IMR-90 (cell line): ENCODE measurements at regions not wholly inside any gene's neighbourhood (a gene's known extent, or its start where the extent isn't known, plus 50 kb on each side); places are given as distances from the start of the nearest gene placed in this dataset.

ENCODE experiments used
- ATAC-seq: fragments of 200-7000 bp; cut with Tn5 transposase; 2 replicates; pipeline ENCODE4 v1.9.1; 2020; ENCODE audit warnings: low read depth, mild to moderate bottlenecking, moderate library complexity
- BruUV-seq: library from RNA; stranded (reverse); fragments of 400-500 nt; replicated peaks from 2 replicates; lab custom pipeline; 2021; lab: Mats Ljungman, UMichigan
- CTCF ChIA-PET: fragments of 300-600 bp; formaldehyde crosslinking; extraction: SDS; loops from one replicate; lab custom pipeline; 2021; ENCODE audit warnings: antibody characterized with exemption; lab: Yijun Ruan, JAX
- POLR2A ChIA-PET: fragments of 300-600 bp; sonication (Branson Sonifier 250); formaldehyde crosslinking; loops from one replicate; lab custom pipeline; 2022; ENCODE audit warnings: antibody characterized with exemption; ENCODE audit not compliant: unreplicated experiment; lab: Charles Lee
- DNase-seq: peaks from one replicate; pipeline ENCODE4 v3.0.0; 2013
- H2AFZ ChIP-seq: replicated peaks from 2 replicates; pipeline ENCODE3; 2013; ENCODE audit warnings: low read length, mild to moderate bottlenecking; ENCODE audit not compliant: poor library complexity
- H2AK5ac ChIP-seq: 2 replicates; pipeline ENCODE4 v1.6.1; 2013; ENCODE audit warnings: low read depth, low read length, inconsistent platforms
- H2AK9ac ChIP-seq: replicated peaks from 2 replicates; pipeline ENCODE3; 2013; ENCODE audit warnings: mild to moderate bottlenecking, low read depth, low read length, moderate library complexity; ENCODE audit not compliant: poor library complexity
- H2BK120ac ChIP-seq: 2 replicates; pipeline ENCODE4 v1.6.1; 2013; ENCODE audit warnings: low read depth, low read length, inconsistent platforms
- H2BK15ac ChIP-seq: 3 replicates; pipeline ENCODE4 v1.6.1; 2013; ENCODE audit warnings: low read depth, low read length, inconsistent platforms
- H2BK20ac ChIP-seq: 2 replicates; pipeline ENCODE4 v1.6.1; 2013; ENCODE audit warnings: low read depth, mild to moderate bottlenecking, inconsistent platforms, low read length, moderate library complexity
- H2BK5ac ChIP-seq: 2 replicates; pipeline ENCODE4 v1.6.1; 2013; ENCODE audit warnings: mild to moderate bottlenecking, low read depth, low read length, inconsistent platforms; ENCODE audit not compliant: poor library complexity, severe bottlenecking
- H3K14ac ChIP-seq: replicated peaks from 2 replicates; pipeline ENCODE4 v1.6.1; 2013; ENCODE audit warnings: low read depth, low read length, inconsistent platforms
- H3K18ac ChIP-seq: 2 replicates; pipeline ENCODE4 v1.6.1; 2013; ENCODE audit warnings: low read depth, low read length, control low read depth
- H3K23ac ChIP-seq: 2 replicates; pipeline ENCODE4 v1.6.1; 2013; ENCODE audit warnings: low read depth, low read length, inconsistent platforms
- H3K27ac ChIP-seq: 2 replicates; pipeline ENCODE4 v1.5.1; 2013; ENCODE audit warnings: mild to moderate bottlenecking, control low read depth, low read length; ENCODE audit not compliant: insufficient read depth
- H3K27me3 ChIP-seq: 2 replicates; pipeline ENCODE4 v1.6.1; 2013; ENCODE audit warnings: low read length; ENCODE audit not compliant: control insufficient read depth, insufficient read depth
- H3K36me3 ChIP-seq: 2 replicates; pipeline ENCODE4 v1.6.1; 2013; ENCODE audit warnings: low read length, mixed read lengths; ENCODE audit not compliant: control insufficient read depth, insufficient read depth
- H3K4ac ChIP-seq: 2 replicates; pipeline ENCODE4 v1.6.1; 2013; ENCODE audit warnings: low read depth, low read length, inconsistent platforms
- H3K4me1 ChIP-seq: 2 replicates; pipeline ENCODE4 v1.6.1; 2013; ENCODE audit warnings: low read length, mixed read lengths; ENCODE audit not compliant: control insufficient read depth, insufficient read depth
- H3K4me2 ChIP-seq: 2 replicates; pipeline ENCODE4 v1.6.1; 2013; ENCODE audit warnings: low read depth, mild to moderate bottlenecking, control low read depth, low read length, moderate library complexity
- H3K4me3 ChIP-seq: 2 replicates; pipeline ENCODE4 v1.5.1; 2013; ENCODE audit warnings: low read depth, mild to moderate bottlenecking, control low read depth, low read length, moderate library complexity; ENCODE audit not compliant: insufficient read depth
- H3K56ac ChIP-seq: 2 replicates; pipeline ENCODE4 v1.6.1; 2013; ENCODE audit warnings: low read length, inconsistent platforms; ENCODE audit not compliant: insufficient read depth; ENCODE audit errors: extremely low read depth
- H3K79me1 ChIP-seq, 2 experiments: 2 replicates each; pipeline ENCODE4 v1.6.1; 2013; ENCODE audit warnings: low read length in 2 of 2, inconsistent platforms in 1 of 2, low read depth in 1 of 2
- H3K9ac ChIP-seq: 2 replicates; pipeline ENCODE4 v1.6.1; 2013; ENCODE audit warnings: low read depth, low read length, control low read depth
- H3K9me1 ChIP-seq: 2 replicates; pipeline ENCODE4 v1.6.1; 2013; ENCODE audit warnings: low read length, inconsistent platforms; ENCODE audit not compliant: insufficient read depth
- H3K9me3 ChIP-seq: 2 replicates; pipeline ENCODE4 v1.6.1; 2013; ENCODE audit warnings: low read length; ENCODE audit not compliant: control insufficient read depth, insufficient read depth
- H4K20me1 ChIP-seq: 2 replicates; pipeline ENCODE4 v1.6.1; 2013; ENCODE audit warnings: low read length, inconsistent platforms; ENCODE audit not compliant: insufficient read depth
- H4K5ac ChIP-seq: 2 replicates; pipeline ENCODE4 v1.6.1; 2013; ENCODE audit warnings: mild to moderate bottlenecking, low read depth, low read length, control low read depth
- H4K8ac ChIP-seq, 2 experiments: 2 replicates each; pipeline ENCODE4 v1.6.1; 2013; ENCODE audit warnings: low read depth in 2 of 2, low read length in 2 of 2, control low read depth in 1 of 2, inconsistent platforms in 1 of 2
- H4K91ac ChIP-seq: 2 replicates; pipeline ENCODE4 v1.6.1; 2013; ENCODE audit warnings: low read depth, low read length, inconsistent platforms; ENCODE audit not compliant: insufficient read depth
- CEBPB ChIP-seq: IDR thresholded peaks from 2 replicates; pipeline ENCODE4 v1.6.1; 2012; ENCODE audit warnings: low read depth, low read length, improper control_type of control experiment
- WGBS, 2 experiments: methylation state at CpG; one replicate each; pipeline versions ENCODE4 v1.1.5 to v1.1.7; 2013; ENCODE audit warnings: missing lambda C conversion rate in 2 of 2; ENCODE audit not compliant: insufficient read length in 1 of 2; ENCODE audit errors: extremely low coverage in 2 of 2; 5-methylcytosine and 5-hydroxymethylcytosine counted together
- dilution Hi-C: fragments of 300-500 bp; cut with HindIII; formaldehyde crosslinking; loops from one replicate; pipeline ENCODE4 v1.14.3; 2018; ENCODE audit warnings: low sequenced_read_pairs; ENCODE audit not compliant: unreplicated experiment
- in situ Hi-C: fragments of 300-500 bp; cut with MboI; formaldehyde crosslinking; loops from 3 replicates; pipeline ENCODE4 v1.14.3; 2019; ENCODE audit warnings: low sequenced_read_pairs, inconsistent platforms, mixed read lengths
- intact Hi-C: fragments of 100-400 bp; cut with micrococcal nuclease; formaldehyde crosslinking; loops from 2 replicates; pipeline ENCODE4 v1.10.0; 2022
- TF ChIP-seq, protein P1 (sequence below): fragments of 150-350 bp; IDR thresholded peaks from 2 replicates; pipeline ENCODE4 v1.6.1; 2016; ENCODE audit warnings: low read depth, mild to moderate bottlenecking, low read length, moderate library complexity, borderline replicate concordance

- no peak overlapping the region for H2AK5ac ChIP-seq
- H3K79me1 ChIP-seq: no peaks in the 10 kb centered on the region
- DNase-seq: no peak
- H3K4me3 ChIP-seq: no peak overlapping the region
- H3K36me3 ChIP-seq: no peaks in the 10 kb centered on the region
- H3K27ac ChIP-seq: no peak overlapping the region
- WGBS, 2 experiments: no CpG with 5 or more reads among the region's 4 CpGs
- H2AK9ac ChIP-seq: no peak overlapping the region
- ChIA-PET POLR2A (no interaction called here), CTCF (no interaction called here)
- H3K9me1 ChIP-seq: no peaks in the 10 kb centered on the region
- no peak overlapping the region for H3K18ac ChIP-seq
- no peaks in the 10 kb centered on the region for H3K9me3 ChIP-seq
- H3K4me1 ChIP-seq: no peaks in the 10 kb centered on the region
- intact Hi-C loops (no loop called here), dilution Hi-C loops (no loop called here), in situ Hi-C loops (no loop called here)
- no peak overlapping the region for H4K91ac ChIP-seq
- H3K27me3 ChIP-seq: no peaks in the 10 kb centered on the region
- 0 out of 2 replicates have a peak, but pooled peaks have one; percentile 30 for TF ChIP-seq CEBPB
- TF ChIP-seq, protein P1, sequence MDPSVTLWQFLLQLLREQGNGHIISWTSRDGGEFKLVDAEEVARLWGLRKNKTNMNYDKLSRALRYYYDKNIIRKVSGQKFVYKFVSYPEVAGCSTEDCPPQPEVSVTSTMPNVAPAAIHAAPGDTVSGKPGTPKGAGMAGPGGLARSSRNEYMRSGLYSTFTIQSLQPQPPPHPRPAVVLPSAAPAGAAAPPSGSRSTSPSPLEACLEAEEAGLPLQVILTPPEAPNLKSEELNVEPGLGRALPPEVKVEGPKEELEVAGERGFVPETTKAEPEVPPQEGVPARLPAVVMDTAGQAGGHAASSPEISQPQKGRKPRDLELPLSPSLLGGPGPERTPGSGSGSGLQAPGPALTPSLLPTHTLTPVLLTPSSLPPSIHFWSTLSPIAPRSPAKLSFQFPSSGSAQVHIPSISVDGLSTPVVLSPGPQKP: no peak
- no peak overlapping the region for H3K14ac ChIP-seq
- H4K5ac ChIP-seq: no peak overlapping the region
- H4K8ac ChIP-seq: no peak overlapping the region
- no peak overlapping the region for H3K4me2 ChIP-seq
- ATAC-seq: no peak
- H4K20me1 ChIP-seq: no peaks in the 10 kb centered on the region
- no TSS peak for BruUV-seq
- H3K9ac ChIP-seq: no peak overlapping the region
- no peak overlapping the region for H2BK15ac ChIP-seq
- H3K23ac ChIP-seq: no peak overlapping the region
- H2BK120ac ChIP-seq: no peak overlapping the region
- H2BK5ac ChIP-seq: no peak overlapping the region
- H2AFZ ChIP-seq: no peak overlapping the region
- H2BK20ac ChIP-seq: no peak overlapping the region
- H3K56ac ChIP-seq: no peak overlapping the region
- no peak overlapping the region for H3K4ac ChIP-seq
Measured at GRCh38 chr6:121771937-121772720, 336.7 kb downstream of the GJA1 start.
